ENCODE measurements at regions not wholly inside any gene's neighbourhood (a gene's known extent, or its start where the extent isn't known, plus 50 kb on each side); places are given as distances from the start of the nearest gene placed in this dataset.

DNA sequence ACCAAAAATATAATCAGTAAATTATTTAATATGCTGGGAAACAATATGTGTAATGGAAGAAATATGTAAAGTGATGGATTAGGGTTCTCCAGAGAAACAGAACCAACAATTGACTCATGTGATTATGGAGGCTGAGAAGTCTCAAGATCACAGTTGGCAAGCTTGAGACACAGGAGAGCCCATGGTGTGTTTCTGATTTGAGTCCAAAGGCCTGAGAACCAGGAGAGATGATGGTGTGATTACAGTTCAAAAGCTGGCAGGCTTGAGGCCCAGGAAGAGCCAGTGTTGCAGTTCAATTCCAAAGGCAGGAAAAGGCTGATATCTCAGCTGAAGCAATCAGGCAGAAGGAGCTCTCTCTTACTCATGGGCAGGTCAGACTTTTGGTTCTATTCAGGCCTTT, 138.8 kb upstream of the NBPF11 start (continued):
- TF ChIP-seq AR (CRISPR knock-in tag; IDR thresholded peaks at IDR 0.05), result no peak
- TF ChIP-seq ZNF423 (CRISPR knock-in tag; IDR thresholded peaks at IDR 0.05), result no peak
- TF ChIP-seq NR3C1 (CRISPR knock-in tag; conservative IDR thresholded peaks at IDR 0.05; ENCODE audit: low read depth), result no peak
- no peak for TF ChIP-seq PRRX2 (CRISPR knock-in tag; IDR thresholded peaks at IDR 0.05)
- TF ChIP-seq NR2C2 (CRISPR knock-in tag; IDR thresholded peaks at IDR 0.05), result no peak

DNA sequence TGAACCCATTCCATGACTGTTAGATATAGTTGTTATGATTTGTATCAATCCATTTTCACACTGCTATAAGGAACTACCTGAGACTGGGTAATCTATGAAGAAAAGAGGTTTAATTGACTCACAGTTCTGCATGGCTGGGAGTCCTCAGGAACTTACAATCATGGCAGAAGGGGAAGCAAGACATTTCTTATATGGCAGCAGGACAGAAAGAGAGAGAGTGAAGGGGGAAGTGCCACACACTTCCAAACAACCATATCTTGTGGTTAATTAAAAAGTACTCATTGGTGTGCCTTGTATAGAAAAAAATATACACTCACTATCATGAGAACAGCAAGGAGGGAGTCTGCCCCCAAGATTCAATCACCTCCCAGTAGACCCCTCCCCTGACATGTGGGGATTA, 137.6 kb upstream of the NBPF11 start:
- no peak for DNase-seq (ENCODE audit: low spot score)
- POLR2A ChIA-PET, result no interaction called here
- Mint-ChIP-seq H3K27ac (no peak overlapping the region), H3K36me3 (no peaks in the 10 kb centered on the region), H3K9me3 (peaks cover 14% of the 10 kb centered on the region), H3K4me3 (no peak overlapping the region), H3K27me3 (ENCODE audit: low read depth) (peaks cover 9% of the 10 kb centered on the region; the same call in 1 of the 2 replicates), H3K4me1 (no peaks in the 10 kb centered on the region)
- CTCF ChIA-PET, result no interaction called here
- ATAC-seq, result no peak
- TF ChIP-seq, protein P1, sequence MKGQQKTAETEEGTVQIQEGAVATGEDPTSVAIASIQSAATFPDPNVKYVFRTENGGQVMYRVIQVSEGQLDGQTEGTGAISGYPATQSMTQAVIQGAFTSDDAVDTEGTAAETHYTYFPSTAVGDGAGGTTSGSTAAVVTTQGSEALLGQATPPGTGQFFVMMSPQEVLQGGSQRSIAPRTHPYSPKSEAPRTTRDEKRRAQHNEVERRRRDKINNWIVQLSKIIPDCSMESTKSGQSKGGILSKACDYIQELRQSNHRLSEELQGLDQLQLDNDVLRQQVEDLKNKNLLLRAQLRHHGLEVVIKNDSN (CRISPR knock-in tag; IDR thresholded peaks at IDR 0.05), result no peak
- TF ChIP-seq CREB1 (CRISPR knock-in tag; IDR thresholded peaks at IDR 0.05), result no peak
- TF ChIP-seq, protein P2, sequence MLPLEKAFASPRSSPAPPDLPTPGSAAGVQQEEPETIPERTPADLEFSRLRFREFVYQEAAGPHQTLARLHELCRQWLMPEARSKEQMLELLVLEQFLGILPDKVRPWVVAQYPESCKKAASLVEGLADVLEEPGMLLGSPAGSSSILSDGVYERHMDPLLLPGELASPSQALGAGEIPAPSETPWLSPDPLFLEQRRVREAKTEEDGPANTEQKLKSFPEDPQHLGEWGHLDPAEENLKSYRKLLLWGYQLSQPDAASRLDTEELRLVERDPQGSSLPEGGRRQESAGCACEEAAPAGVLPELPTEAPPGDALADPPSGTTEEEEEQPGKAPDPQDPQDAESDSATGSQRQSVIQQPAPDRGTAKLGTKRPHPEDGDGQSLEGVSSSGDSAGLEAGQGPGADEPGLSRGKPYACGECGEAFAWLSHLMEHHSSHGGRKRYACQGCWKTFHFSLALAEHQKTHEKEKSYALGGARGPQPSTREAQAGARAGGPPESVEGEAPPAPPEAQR (CRISPR knock-in tag; IDR thresholded peaks at IDR 0.05), result no peak
- TF ChIP-seq ARID4B (CRISPR knock-in tag; IDR thresholded peaks at IDR 0.05; ENCODE audit: borderline replicate concordance), result no peak
- TF ChIP-seq, protein P3, sequence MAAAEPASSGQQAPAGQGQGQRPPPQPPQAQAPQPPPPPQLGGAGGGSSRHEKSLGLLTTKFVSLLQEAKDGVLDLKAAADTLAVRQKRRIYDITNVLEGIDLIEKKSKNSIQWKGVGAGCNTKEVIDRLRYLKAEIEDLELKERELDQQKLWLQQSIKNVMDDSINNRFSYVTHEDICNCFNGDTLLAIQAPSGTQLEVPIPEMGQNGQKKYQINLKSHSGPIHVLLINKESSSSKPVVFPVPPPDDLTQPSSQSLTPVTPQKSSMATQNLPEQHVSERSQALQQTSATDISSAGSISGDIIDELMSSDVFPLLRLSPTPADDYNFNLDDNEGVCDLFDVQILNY (CRISPR knock-in tag; IDR thresholded peaks at IDR 0.05), result no peak
- TF ChIP-seq SMAD3 (CRISPR knock-in tag; IDR thresholded peaks at IDR 0.05; ENCODE audit: borderline replicate concordance), result no peak
- no peak for TF ChIP-seq ETV6 (CRISPR knock-in tag; IDR thresholded peaks at IDR 0.05)
- TF ChIP-seq TCF7 (CRISPR knock-in tag; IDR thresholded peaks at IDR 0.05; ENCODE audit: low read depth), result no peak
- no peak for TF ChIP-seq ZNF425 (CRISPR knock-in tag; conservative IDR thresholded peaks at IDR 0.05)
- TF ChIP-seq, protein P4, sequence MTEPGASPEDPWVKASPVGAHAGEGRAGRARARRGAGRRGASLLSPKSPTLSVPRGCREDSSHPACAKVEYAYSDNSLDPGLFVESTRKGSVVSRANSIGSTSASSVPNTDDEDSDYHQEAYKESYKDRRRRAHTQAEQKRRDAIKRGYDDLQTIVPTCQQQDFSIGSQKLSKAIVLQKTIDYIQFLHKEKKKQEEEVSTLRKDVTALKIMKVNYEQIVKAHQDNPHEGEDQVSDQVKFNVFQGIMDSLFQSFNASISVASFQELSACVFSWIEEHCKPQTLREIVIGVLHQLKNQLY (CRISPR knock-in tag; IDR thresholded peaks at IDR 0.05), result no peak
- TF ChIP-seq NFE2L1 (CRISPR knock-in tag; IDR thresholded peaks at IDR 0.05), result no peak
- no peak for TF ChIP-seq KAT7 (CRISPR knock-in tag; IDR thresholded peaks at IDR 0.05; ENCODE audit: borderline replicate concordance)
- TF ChIP-seq PRRX2 (CRISPR knock-in tag; IDR thresholded peaks at IDR 0.05), result no peak
- TF ChIP-seq ZNF532 (CRISPR knock-in tag; IDR thresholded peaks at IDR 0.05; ENCODE audit: borderline replicate concordance), result no peak
